ENCODE measurements at regions not wholly inside any gene's neighbourhood (a gene's known extent, or its start where the extent isn't known, plus 50 kb on each side); places are given as distances from the start of the nearest gene placed in this dataset.
"Not testable (repeated sequence)": the region's sequence is repeated elsewhere in the genome, so short reads cannot be mapped to it uniquely, and the experiment has no call there.

GRCh38 chr1:119256089-119256488 is 112.5 kb upstream of the HAO2 start:
- TF ChIP-seq CTCF (conservative IDR thresholded peaks at IDR 0.05; ENCODE audit: low read length); EZH2phosphoT487 (IDR thresholded peaks at IDR 0.05; ENCODE audit: borderline replicate concordance): not testable (repeated sequence)

All from Loucy (cell line).